ENCODE measurements at regions not wholly inside any gene's neighbourhood (a gene's known extent, or its start where the extent isn't known, plus 50 kb on each side); places are given as distances from the start of the nearest gene placed in this dataset.

- no peak for TF ChIP-seq CTCF (IDR thresholded peaks at IDR 0.05; ENCODE audit: control insufficient read depth, insufficient read depth, low read depth, low read length, missing control alignments)
- no peak overlapping the region for H3K4me3 ChIP-seq (ENCODE audit: control insufficient read depth, low read depth, low read length)
These were observed 70.0 kb upstream of the MLIP start for GRCh38 chr6:54041239-54041638.

GRCh38 chr6:54043360-54043759, 67.9 kb upstream of the MLIP start:
- DNase-seq (ENCODE audit: low read depth): no peak
- no peak overlapping the region for H3K4me3 ChIP-seq (ENCODE audit: control insufficient read depth, low read depth, low read length)
- TF ChIP-seq CTCF (IDR thresholded peaks at IDR 0.05; ENCODE audit: control insufficient read depth, insufficient read depth, low read depth, low read length, missing control alignments): no peak

More at GRCh38 chr6:54041239-54041638, 70.0 kb upstream of the MLIP start:
- DNase-seq (ENCODE audit: low read depth): no peak

DNA sequence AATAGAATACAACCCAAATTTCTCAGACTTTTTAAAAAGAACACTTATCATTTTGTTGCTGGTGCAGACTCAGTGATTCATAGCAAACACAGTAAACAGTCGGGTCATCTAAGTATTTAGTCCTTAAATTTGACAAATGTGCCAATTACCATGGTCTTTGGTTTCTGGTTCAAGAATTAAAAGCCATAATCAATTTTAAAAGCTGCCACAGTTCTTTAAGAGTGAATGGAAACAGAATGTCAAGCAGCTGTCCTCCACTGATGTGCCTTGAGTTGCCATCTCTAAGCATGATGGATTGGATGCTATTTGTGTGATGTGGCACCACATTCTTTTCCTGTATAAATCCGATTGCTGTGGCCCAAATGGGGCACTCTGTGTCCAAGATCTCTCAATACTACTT, 67.2 kb upstream of the MLIP start:
- no peak for TF ChIP-seq CTCF (IDR thresholded peaks at IDR 0.05; ENCODE audit: control insufficient read depth, insufficient read depth, low read depth, low read length, missing control alignments)
- no peak for DNase-seq (ENCODE audit: low read depth)
- H3K4me3 ChIP-seq (ENCODE audit: control insufficient read depth, low read depth, low read length): no peak overlapping the region

GRCh38 chr6:54048782-54049181, 62.5 kb upstream of the MLIP start:
- DNase-seq (ENCODE audit: low read depth): no peak
- TF ChIP-seq CTCF (IDR thresholded peaks at IDR 0.05; ENCODE audit: control insufficient read depth, insufficient read depth, low read depth, low read length, missing control alignments): no peak
- H3K4me3 ChIP-seq (ENCODE audit: control insufficient read depth, low read depth, low read length): no peak overlapping the region

DNA sequence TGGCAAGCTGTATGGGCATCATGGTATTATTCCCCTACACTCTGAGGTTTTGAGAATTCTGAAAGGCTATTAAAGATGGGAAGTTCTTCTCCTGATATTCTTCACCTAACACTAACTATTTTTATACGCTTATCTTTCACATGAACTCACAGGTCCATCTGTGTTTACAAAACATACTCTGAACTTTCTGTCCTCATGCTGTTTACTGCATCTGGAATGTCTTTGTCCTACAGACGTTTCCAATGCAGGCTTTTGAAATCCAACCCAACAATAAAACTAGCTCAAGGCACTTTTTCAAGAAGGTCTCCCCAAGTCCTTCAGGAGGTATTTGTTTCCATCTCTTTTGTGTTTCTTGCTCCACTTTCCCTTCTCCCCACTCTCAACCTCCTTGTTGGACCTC, 60.5 kb upstream of the MLIP start:
- TF ChIP-seq CTCF (IDR thresholded peaks at IDR 0.05; ENCODE audit: control insufficient read depth, insufficient read depth, low read depth, low read length, missing control alignments): no peak
- no peak for DNase-seq (ENCODE audit: low read depth)
- no peak overlapping the region for H3K4me3 ChIP-seq (ENCODE audit: control insufficient read depth, low read depth, low read length)

- TF ChIP-seq CTCF (IDR thresholded peaks at IDR 0.05; ENCODE audit: control insufficient read depth, insufficient read depth, low read depth, low read length, missing control alignments): no peak
- H3K4me3 ChIP-seq (ENCODE audit: control insufficient read depth, low read depth, low read length): no peak overlapping the region
- DNase-seq (ENCODE audit: low read depth): peak; percentile 97
These were observed 57.3 kb upstream of the MLIP start for GRCh38 chr6:54053881-54054391.

DNA sequence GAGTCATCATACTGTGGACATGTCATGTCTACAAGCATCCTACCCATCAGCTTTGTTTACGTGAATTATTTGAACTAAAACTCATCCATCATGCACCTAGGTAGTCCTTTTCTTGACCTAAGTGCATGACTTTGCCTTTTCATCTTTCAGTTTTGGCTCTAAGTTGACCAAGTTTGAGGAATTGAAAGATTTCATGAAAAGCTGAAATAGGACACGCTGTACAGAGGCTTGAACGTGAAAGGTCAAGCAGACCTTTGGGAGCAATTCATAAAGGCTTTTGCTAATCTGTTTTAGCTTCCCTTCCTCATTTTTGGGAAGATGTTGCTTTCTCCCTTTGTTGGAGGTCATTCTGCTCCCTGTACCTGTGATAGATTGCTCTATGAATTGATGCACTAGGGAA, 55.1 kb upstream of the MLIP start:
- no peak for DNase-seq (ENCODE audit: low read depth)
- TF ChIP-seq CTCF (IDR thresholded peaks at IDR 0.05; ENCODE audit: control insufficient read depth, insufficient read depth, low read depth, low read length, missing control alignments): no peak
- H3K4me3 ChIP-seq (ENCODE audit: control insufficient read depth, low read depth, low read length): no peak overlapping the region
